Liver (tissue), 8 donors: ENCODE measurements at regions not wholly inside any gene's neighbourhood (a gene's known extent, or its start where the extent isn't known, plus 50 kb on each side); places are given as distances from the start of the nearest gene placed in this dataset.

Experiments
- DNase-seq: peaks from one replicate; pipeline ENCODE4 v3.0.0-alpha.2; 2017; ENCODE audit warnings: low spot score
- H3K27ac ChIP-seq, 2 donors: one replicate each; pipeline ENCODE4 v1.7.0; 2013; ENCODE audit warnings: inconsistent platforms in 2 of 2, low read length in 2 of 2, control low read depth in 1 of 2, low read depth in 1 of 2, mild to moderate bottlenecking in 1 of 2
- H3K27me3 ChIP-seq, 4 donors: one replicate each; pipeline versions ENCODE4 v1.6.1 to v1.7.0; 2013; ENCODE audit warnings: low read length in 3 of 4, inconsistent platforms in 1 of 4, mild to moderate bottlenecking in 1 of 4, moderate library complexity in 1 of 4; ENCODE audit not compliant: control insufficient read depth in 4 of 4, insufficient read depth in 4 of 4
- H3K36me3 ChIP-seq, 4 donors: one replicate each; pipeline versions ENCODE4 v1.6.1 to v1.7.0; 2013; ENCODE audit warnings: low read length in 3 of 4, mild to moderate bottlenecking in 3 of 4, low read depth in 1 of 4, moderate library complexity in 1 of 4; ENCODE audit not compliant: control insufficient read depth in 4 of 4, insufficient read depth in 3 of 4
- H3K4me1 ChIP-seq, 4 donors: one replicate each; pipeline versions ENCODE4 v1.6.1 to v1.7.0; 2013; ENCODE audit warnings: low read length in 3 of 4, mild to moderate bottlenecking in 3 of 4, moderate library complexity in 1 of 4; ENCODE audit not compliant: control insufficient read depth in 4 of 4, insufficient read depth in 4 of 4
- H3K4me3 ChIP-seq, 3 donors: one replicate each; pipeline versions ENCODE4 v1.6.1 to v1.7.0; 2013; ENCODE audit warnings: low read length in 3 of 3, control low read depth in 1 of 3, low read depth in 1 of 3, mild to moderate bottlenecking in 1 of 3
- H3K9ac ChIP-seq, 2 donors: one replicate each; pipeline ENCODE4 v1.7.0; 2013; ENCODE audit warnings: low read length in 2 of 2, mild to moderate bottlenecking in 2 of 2, moderate library complexity in 2 of 2, control low read depth in 1 of 2, low read depth in 1 of 2
- H3K9me3 ChIP-seq, 4 donors: one replicate each; pipeline versions ENCODE4 v1.6.1 to v1.7.0; 2013; ENCODE audit warnings: low read length in 3 of 4; ENCODE audit not compliant: control insufficient read depth in 4 of 4
- ATF3 ChIP-seq: IDR thresholded peaks from 2 replicates; pipeline ENCODE4 v1.6.1; 2016; ENCODE audit warnings: antibody characterized with exemption
- CTCF ChIP-seq: fragments of 150-350 bp; IDR thresholded peaks from 2 replicates; pipeline ENCODE4 v1.5.1; 2017; ENCODE audit warnings: improper control_type of control experiment, low read depth, low read length; ENCODE audit not compliant: missing input control
- EGR1 ChIP-seq, 2 donors: IDR thresholded peaks; 2 replicates each; pipeline ENCODE4 v1.6.1; 2016 to 2018; ENCODE audit warnings: antibody characterized with exemption in 2 of 2, low read depth in 2 of 2
- GABPA ChIP-seq, 2 donors: IDR thresholded peaks in 1 of 2; conservative IDR thresholded peaks in 1 of 2; 2 replicates each; pipeline ENCODE4 v1.6.1; 2016; ENCODE audit warnings: antibody characterized with exemption in 2 of 2, mild to moderate bottlenecking in 1 of 2, moderate library complexity in 1 of 2
- HNF4A ChIP-seq, 2 donors: conservative IDR thresholded peaks; 2 replicates each; pipeline ENCODE4 v1.6.1; 2016; ENCODE audit warnings: antibody characterized with exemption in 2 of 2, mild to moderate bottlenecking in 2 of 2
- HNF4G ChIP-seq: IDR thresholded peaks from 2 replicates; pipeline ENCODE4 v1.6.1; 2016; ENCODE audit warnings: antibody characterized with exemption
- MAX ChIP-seq: IDR thresholded peaks from 2 replicates; pipeline ENCODE4 v1.6.1; 2016; ENCODE audit warnings: antibody characterized with exemption
- NR2F2 ChIP-seq: IDR thresholded peaks from 2 replicates; pipeline ENCODE4 v1.6.1; 2016; ENCODE audit warnings: antibody characterized with exemption
- RXRA ChIP-seq, 2 donors: IDR thresholded peaks; 2 replicates each; pipeline ENCODE4 v1.6.1; 2017 to 2018; ENCODE audit warnings: antibody characterized with exemption in 2 of 2, mild to moderate bottlenecking in 1 of 2
- SP1 ChIP-seq: IDR thresholded peaks from 2 replicates; pipeline ENCODE4 v1.6.1; 2018; ENCODE audit warnings: antibody characterized with exemption, mild to moderate bottlenecking
- YY1 ChIP-seq: IDR thresholded peaks from 2 replicates; pipeline ENCODE4 v1.6.1; 2016; ENCODE audit warnings: antibody characterized with exemption, mild to moderate bottlenecking
- ZBTB33 ChIP-seq: IDR thresholded peaks from 2 replicates; pipeline ENCODE4 v1.6.1; 2016; ENCODE audit warnings: antibody characterized with exemption
- WGBS: extraction: QIAGEN DNeasy Blood & Tissue Kit; methylation state at CpG from one replicate; pipeline ENCODE4 v1.1.7; 2013; 5-methylcytosine and 5-hydroxymethylcytosine counted together
- donor health status: healthy.
- donor health status: healthy.
- donor health status: healthy.
- donor health status: healthy.
- donor health status: healthy.

GRCh38 chr15:25065286-25065685 is 110.5 kb downstream of the SNRPN start (continued):
- TF ChIP-seq ZBTB33 = no peak
- TF ChIP-seq EGR1 (IDR thresholded peaks at IDR 0.05; ENCODE audit: low read depth in 2 of 2) = no peak
- TF ChIP-seq YY1 = no peak
- no peak for TF ChIP-seq SP1

- Histone ChIP-seq H3K36me3 (peaks cover 17 to 100% (median 89%) of the 10 kb centered on the region in 4 donors), H3K4me3 (peak overlapping the region in 2 of 3 donors; percentile 53 to 69), H3K27ac (no peak overlapping the region), H3K9me3 (peaks cover 83 to 100% (median 100%) of the 10 kb centered on the region in 4 donors), H3K27me3 (no peaks in the 10 kb centered on the region), H3K4me1 (no peaks in the 10 kb centered on the region), H3K9ac (no peak overlapping the region)
- no peak for DNase-seq
- TF ChIP-seq SP1 (no peak), MAX (no peak), EGR1 (IDR thresholded peaks at IDR 0.05; ENCODE audit: low read depth in 2 of 2) (no peak), RXRA (IDR thresholded peaks at IDR 0.05) (no peak), YY1 (no peak), HNF4A (conservative IDR thresholded peaks at IDR 0.05) (no peak), HNF4G (no peak), GABPA (IDR thresholded peaks at IDR 0.05 in 1 of 2, conservative IDR thresholded peaks at IDR 0.05 in 1 of 2) (no peak), ZBTB33 (no peak), CTCF (no peak), ATF3 (no peak), NR2F2 (no peak)
- 86% methylated on average over 11 of the region's 11 CpGs for WGBS
Measured at GRCh38 chr15:25065876-25066275, 111.1 kb downstream of the SNRPN start.

- Histone ChIP-seq H3K27me3 (no peaks in the 10 kb centered on the region), H3K36me3 (peaks cover 17 to 100% (median 89%) of the 10 kb centered on the region in 4 donors), H3K27ac (no peak overlapping the region), H3K4me1 (no peaks in the 10 kb centered on the region), H3K9me3 (peaks cover 83 to 100% (median 100%) of the 10 kb centered on the region in 4 donors), H3K9ac (no peak overlapping the region), H3K4me3 (peak overlapping the region in 2 of 3 donors; percentile 53 to 69)
- TF ChIP-seq SP1 (no peak), YY1 (no peak), HNF4A (conservative IDR thresholded peaks at IDR 0.05) (no peak)
- DNase-seq = no peak
- 87% methylated on average over 12 of the region's 12 CpGs for WGBS
Measured at GRCh38 chr15:25066708-25067107, 111.9 kb downstream of the SNRPN start.
